Esophagus squamous epithelium (tissue), 4 donors: ENCODE measurements at regions not wholly inside any gene's neighbourhood (a gene's known extent, or its start where the extent isn't known, plus 50 kb on each side); places are given as distances from the start of the nearest gene placed in this dataset.

Experiments
- CTCF ChIP-seq, 6 experiments: fragments of 450-650 bp in 4 of 6; fragments of 200-600 bp in 2 of 6; sonication (generic) in 2 of 6; IDR thresholded peaks; one replicate each; pipeline ENCODE4 v1.5.1; 2016 to 2019; ENCODE audit warnings: antibody characterized with exemption in 6 of 6, mild to moderate bottlenecking in 4 of 6, moderate library complexity in 4 of 6
- POLR2A ChIP-seq, 4 donors: fragments of 450-650 bp; IDR thresholded peaks; one replicate each; pipeline ENCODE4 v1.6.1; 2017; ENCODE audit warnings: antibody characterized with exemption in 4 of 4, mild to moderate bottlenecking in 4 of 4, moderate library complexity in 3 of 4

GRCh38 chr9:95756101-95756500, 119.4 kb upstream of the ERCC6L2 start:
- TF ChIP-seq CTCF (IDR thresholded peaks at IDR 0.05) (no peak), POLR2A (IDR thresholded peaks at IDR 0.05) (no peak)
